HL-60 (cell line): ENCODE measurements at regions not wholly inside any gene's neighbourhood (a gene's known extent, or its start where the extent isn't known, plus 50 kb on each side); places are given as distances from the start of the nearest gene placed in this dataset.

Experiments used
- POLR2AphosphoS5 ChIP-seq: IDR thresholded peaks from 2 replicates; pipeline ENCODE4 v1.6.1; 2012; ENCODE audit warnings: low read depth
- REST ChIP-seq: IDR thresholded peaks from 2 replicates; pipeline ENCODE4 v1.6.1; 2012; ENCODE audit warnings: low read depth; ENCODE audit not compliant: insufficient replicate concordance
- SPI1 ChIP-seq: IDR thresholded peaks from 2 replicates; pipeline ENCODE4 v1.6.1; 2012; ENCODE audit warnings: low read depth, mild to moderate bottlenecking, borderline replicate concordance
- TF ChIP-seq, protein P1 (sequence below): IDR thresholded peaks from one replicate; pipeline ENCODE4 v1.5.1; 2011; ENCODE audit warnings: low read length, control low read depth, inconsistent platforms; ENCODE audit not compliant: insufficient read depth

GRCh38 chr12:78279567-78279966 lies 448.9 kb downstream of the NAV3 start:
- TF ChIP-seq, protein P1, sequence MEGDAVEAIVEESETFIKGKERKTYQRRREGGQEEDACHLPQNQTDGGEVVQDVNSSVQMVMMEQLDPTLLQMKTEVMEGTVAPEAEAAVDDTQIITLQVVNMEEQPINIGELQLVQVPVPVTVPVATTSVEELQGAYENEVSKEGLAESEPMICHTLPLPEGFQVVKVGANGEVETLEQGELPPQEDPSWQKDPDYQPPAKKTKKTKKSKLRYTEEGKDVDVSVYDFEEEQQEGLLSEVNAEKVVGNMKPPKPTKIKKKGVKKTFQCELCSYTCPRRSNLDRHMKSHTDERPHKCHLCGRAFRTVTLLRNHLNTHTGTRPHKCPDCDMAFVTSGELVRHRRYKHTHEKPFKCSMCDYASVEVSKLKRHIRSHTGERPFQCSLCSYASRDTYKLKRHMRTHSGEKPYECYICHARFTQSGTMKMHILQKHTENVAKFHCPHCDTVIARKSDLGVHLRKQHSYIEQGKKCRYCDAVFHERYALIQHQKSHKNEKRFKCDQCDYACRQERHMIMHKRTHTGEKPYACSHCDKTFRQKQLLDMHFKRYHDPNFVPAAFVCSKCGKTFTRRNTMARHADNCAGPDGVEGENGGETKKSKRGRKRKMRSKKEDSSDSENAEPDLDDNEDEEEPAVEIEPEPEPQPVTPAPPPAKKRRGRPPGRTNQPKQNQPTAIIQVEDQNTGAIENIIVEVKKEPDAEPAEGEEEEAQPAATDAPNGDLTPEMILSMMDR: no peak
- TF ChIP-seq REST (no peak), SPI1 (no peak), POLR2AphosphoS5 (no peak)
